ENCODE measurements at regions not wholly inside any gene's neighbourhood (a gene's known extent, or its start where the extent isn't known, plus 50 kb on each side); places are given as distances from the start of the nearest gene placed in this dataset.

DNA sequence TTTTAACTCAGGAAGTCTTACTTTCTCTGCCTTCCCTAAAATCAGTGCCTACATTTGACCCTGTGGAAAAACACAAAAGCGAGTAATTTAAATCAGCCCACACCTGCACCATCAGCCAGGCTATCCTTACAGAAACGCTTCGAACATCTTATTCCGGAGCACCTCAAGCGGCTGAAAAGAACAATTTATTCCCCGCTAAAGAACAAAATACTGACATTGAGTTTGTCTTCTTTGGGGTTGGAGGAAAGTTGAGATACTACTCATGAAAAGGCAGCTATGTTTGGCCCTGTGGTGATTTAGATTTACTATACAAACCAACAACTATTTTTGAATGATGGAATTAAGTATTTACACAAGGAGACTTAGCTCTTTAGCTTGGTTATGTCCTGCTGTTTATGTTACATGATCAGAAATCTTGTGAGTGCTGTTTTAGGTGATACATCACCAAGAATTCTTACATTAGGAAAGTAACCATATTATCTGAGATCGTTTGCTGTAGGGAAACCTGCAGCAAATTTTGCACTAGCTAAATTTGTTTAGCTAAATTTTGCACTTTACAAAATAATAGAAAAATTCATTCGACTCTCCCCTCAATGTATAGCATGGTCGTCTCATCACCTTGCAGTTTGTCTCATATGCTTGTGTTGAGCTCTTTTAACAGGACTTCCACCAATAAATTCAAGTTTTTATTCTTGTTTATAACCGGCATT is 158.8 kb upstream of the SIX2 start:
- no peak for TF ChIP-seq POLR2A (IDR thresholded peaks at IDR 0.05; ENCODE audit: extremely low read depth, insufficient read length)
- TF ChIP-seq, protein P1, sequence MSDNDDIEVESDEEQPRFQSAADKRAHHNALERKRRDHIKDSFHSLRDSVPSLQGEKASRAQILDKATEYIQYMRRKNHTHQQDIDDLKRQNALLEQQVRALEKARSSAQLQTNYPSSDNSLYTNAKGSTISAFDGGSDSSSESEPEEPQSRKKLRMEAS (IDR thresholded peaks at IDR 0.05; ENCODE audit: low read depth, low read length) = no peak
- TF ChIP-seq MYC (IDR thresholded peaks at IDR 0.05; ENCODE audit: low read depth, low read length) = no peak
- TF ChIP-seq, protein P2, sequence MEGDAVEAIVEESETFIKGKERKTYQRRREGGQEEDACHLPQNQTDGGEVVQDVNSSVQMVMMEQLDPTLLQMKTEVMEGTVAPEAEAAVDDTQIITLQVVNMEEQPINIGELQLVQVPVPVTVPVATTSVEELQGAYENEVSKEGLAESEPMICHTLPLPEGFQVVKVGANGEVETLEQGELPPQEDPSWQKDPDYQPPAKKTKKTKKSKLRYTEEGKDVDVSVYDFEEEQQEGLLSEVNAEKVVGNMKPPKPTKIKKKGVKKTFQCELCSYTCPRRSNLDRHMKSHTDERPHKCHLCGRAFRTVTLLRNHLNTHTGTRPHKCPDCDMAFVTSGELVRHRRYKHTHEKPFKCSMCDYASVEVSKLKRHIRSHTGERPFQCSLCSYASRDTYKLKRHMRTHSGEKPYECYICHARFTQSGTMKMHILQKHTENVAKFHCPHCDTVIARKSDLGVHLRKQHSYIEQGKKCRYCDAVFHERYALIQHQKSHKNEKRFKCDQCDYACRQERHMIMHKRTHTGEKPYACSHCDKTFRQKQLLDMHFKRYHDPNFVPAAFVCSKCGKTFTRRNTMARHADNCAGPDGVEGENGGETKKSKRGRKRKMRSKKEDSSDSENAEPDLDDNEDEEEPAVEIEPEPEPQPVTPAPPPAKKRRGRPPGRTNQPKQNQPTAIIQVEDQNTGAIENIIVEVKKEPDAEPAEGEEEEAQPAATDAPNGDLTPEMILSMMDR (IDR thresholded peaks at IDR 0.05; ENCODE audit: low read depth, low read length) = no peak
- no peak for DNase-seq (ENCODE audit: low read depth)
- H3K4me3 ChIP-seq (ENCODE audit: low read depth, low read length) = peak overlapping the region; percentile 52

DNA sequence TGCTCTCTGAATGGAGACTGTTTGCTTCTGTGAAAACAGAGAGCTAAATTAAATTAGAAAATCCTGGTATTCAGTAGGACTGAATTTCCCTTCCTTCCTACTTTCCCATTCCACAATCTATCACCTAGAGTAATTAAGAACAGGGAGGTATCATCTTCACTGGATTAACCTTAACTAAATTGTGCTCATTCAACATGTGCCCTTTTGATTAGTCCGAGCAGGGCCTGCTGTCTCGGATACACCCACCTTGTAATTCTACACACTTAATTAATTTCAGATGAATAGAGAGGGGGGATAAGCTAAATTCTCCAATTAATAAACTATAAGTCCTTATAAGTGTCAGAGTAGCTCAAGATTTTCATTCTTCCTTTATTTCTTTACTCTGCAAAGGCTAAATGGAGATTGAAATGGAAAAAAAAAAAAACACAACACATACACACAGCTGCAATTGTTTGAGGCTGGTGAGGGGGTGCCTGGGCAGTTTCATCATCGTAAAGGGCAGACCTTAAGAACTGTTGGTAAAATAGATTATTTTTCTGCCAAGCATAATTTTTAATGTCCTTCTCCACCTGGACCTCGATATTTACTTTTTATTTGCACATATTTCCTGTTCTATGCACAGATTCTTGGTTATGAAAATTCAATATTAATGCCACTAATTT is 157.1 kb upstream of the SIX2 start:
- H3K4me3 ChIP-seq (ENCODE audit: low read depth, low read length) = no peak overlapping the region
- TF ChIP-seq POLR2A (IDR thresholded peaks at IDR 0.05; ENCODE audit: extremely low read depth, insufficient read length) (no peak), MYC (IDR thresholded peaks at IDR 0.05; ENCODE audit: low read depth, low read length) (no peak)
- TF ChIP-seq, protein P1 (IDR thresholded peaks at IDR 0.05; ENCODE audit: low read depth, low read length) = no peak
- TF ChIP-seq, protein P2 (IDR thresholded peaks at IDR 0.05; ENCODE audit: low read depth, low read length) = no peak
- no peak for DNase-seq (ENCODE audit: low read depth)

DNA sequence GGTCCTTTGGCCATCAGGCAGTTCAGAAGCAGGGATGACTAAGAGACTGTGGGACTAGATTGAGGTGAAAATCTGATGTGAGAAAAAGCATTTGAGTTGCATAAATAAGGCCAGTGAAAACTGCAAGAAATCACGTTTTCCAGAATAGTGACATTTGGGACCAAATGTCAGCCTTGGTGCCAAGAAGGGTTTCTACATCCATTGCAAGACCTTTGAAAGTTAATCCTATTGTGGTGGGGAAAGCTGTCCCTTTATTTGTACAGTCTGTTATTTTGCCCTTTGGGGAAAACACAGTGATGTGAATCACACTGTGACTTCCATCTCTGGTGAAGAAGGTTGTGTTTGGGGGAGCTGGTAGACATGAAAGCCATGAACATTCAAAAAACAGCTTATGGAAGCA is 153.5 kb upstream of the SIX2 start:
- H3K4me3 ChIP-seq (ENCODE audit: low read depth, low read length) = no peak overlapping the region
- TF ChIP-seq MYC (IDR thresholded peaks at IDR 0.05; ENCODE audit: low read depth, low read length) = no peak
- TF ChIP-seq, protein P2 (IDR thresholded peaks at IDR 0.05; ENCODE audit: low read depth, low read length) = no peak
- no peak for DNase-seq (ENCODE audit: low read depth)

DNA sequence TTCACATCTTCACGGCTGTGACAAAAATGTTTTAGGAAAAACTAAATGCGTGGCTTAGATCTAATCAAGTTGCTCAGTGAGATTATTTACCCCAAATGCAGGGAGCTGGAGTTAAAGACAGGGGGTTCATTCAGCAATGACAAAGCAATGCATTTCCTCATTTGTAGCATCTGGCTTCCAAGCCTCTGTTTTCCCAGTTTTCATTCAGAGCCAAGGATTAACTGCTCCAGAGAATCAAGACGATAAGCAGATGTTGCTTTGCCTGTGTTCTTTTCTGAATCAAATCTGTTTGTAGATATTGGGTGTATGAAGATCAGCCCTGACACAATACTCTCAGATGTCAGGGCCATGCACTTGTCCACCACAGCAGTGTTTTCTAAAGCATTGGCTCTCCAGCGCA is 147.4 kb upstream of the SIX2 start:
- DNase-seq (ENCODE audit: low read depth) = no peak
- no peak for TF ChIP-seq POLR2A (IDR thresholded peaks at IDR 0.05; ENCODE audit: extremely low read depth, insufficient read length)
- TF ChIP-seq MYC (IDR thresholded peaks at IDR 0.05; ENCODE audit: low read depth, low read length) = no peak
- TF ChIP-seq, protein P2 (IDR thresholded peaks at IDR 0.05; ENCODE audit: low read depth, low read length) = no peak
- TF ChIP-seq, protein P1 (IDR thresholded peaks at IDR 0.05; ENCODE audit: low read depth, low read length) = no peak
- no peak overlapping the region for H3K4me3 ChIP-seq (ENCODE audit: low read depth, low read length)

DNA sequence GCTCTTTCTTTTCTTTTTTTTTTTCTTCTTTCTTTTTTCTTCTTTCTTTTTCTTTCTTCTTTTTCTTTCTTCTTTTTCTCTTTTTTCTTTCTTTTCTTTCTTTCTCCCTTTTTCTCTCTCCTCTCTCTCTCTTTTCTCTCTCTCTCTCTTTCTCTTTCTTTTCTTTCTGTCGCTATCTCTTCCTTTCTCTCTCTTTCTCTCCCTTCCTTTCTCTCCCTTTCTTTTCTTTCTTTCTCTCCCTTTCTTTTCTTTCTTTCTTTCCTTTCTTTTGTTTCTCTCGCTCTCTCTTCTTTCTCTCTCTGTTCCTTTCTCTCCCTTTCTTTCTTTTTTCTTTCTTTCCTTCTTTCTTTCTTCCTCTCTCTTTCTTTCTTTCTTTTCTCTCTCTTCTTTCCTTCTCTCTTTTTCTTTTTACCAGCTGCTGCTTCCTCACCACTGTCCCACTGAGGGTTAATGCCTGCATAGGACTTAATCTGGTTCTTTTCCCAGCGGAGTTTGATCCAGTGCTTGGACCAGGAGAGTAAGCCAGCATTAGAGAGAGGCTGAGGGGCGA is 145.4 kb upstream of the SIX2 start:
- TF ChIP-seq POLR2A (IDR thresholded peaks at IDR 0.05; ENCODE audit: extremely low read depth, insufficient read length) (no peak), MYC (IDR thresholded peaks at IDR 0.05; ENCODE audit: low read depth, low read length) (no peak)
- TF ChIP-seq, protein P1 (IDR thresholded peaks at IDR 0.05; ENCODE audit: low read depth, low read length) = no peak
- TF ChIP-seq, protein P2 (IDR thresholded peaks at IDR 0.05; ENCODE audit: low read depth, low read length) = no peak
- no peak overlapping the region for H3K4me3 ChIP-seq (ENCODE audit: low read depth, low read length)

More for the DNA sequence above, 145.4 kb upstream of the SIX2 start:
- DNase-seq (ENCODE audit: low read depth) = no peak

All from NB4 (cell line).